ENCODE measurements at regions not wholly inside any gene's neighbourhood (a gene's known extent, or its start where the extent isn't known, plus 50 kb on each side); places are given as distances from the start of the nearest gene placed in this dataset.
"Not testable (repeated sequence)": the region's sequence is repeated elsewhere in the genome, so short reads cannot be mapped to it uniquely, and the experiment has no call there.

- no peak for DNase-seq (ENCODE audit: low read depth)
- no peak overlapping the region for H3K4me3 ChIP-seq (ENCODE audit: low read length)
- TF ChIP-seq CTCF (IDR thresholded peaks at IDR 0.05; ENCODE audit: insufficient read depth, low read depth, low read length, missing control alignments), result no peak
Measured at GRCh38 chr5:17058438-17058837, 122.3 kb upstream of the MYO10 start.

GRCh38 chr5:17061973-17062470 is 125.9 kb upstream of the MYO10 start:
- no peak overlapping the region for H3K4me3 ChIP-seq (ENCODE audit: low read length)
- DNase-seq (ENCODE audit: low read depth), result peak; percentile 11
- no peak for TF ChIP-seq CTCF (IDR thresholded peaks at IDR 0.05; ENCODE audit: insufficient read depth, low read depth, low read length, missing control alignments)

- not testable (repeated sequence) for DNase-seq (ENCODE audit: low read depth); H3K4me3 ChIP-seq (ENCODE audit: low read length)
Measured at GRCh38 chr5:17062741-17063140, 126.7 kb upstream of the MYO10 start.

- TF ChIP-seq CTCF (IDR thresholded peaks at IDR 0.05; ENCODE audit: insufficient read depth, low read depth, low read length, missing control alignments), result no peak
- no peak overlapping the region for H3K4me3 ChIP-seq (ENCODE audit: low read length)
- no peak for DNase-seq (ENCODE audit: low read depth)
Measured at GRCh38 chr5:17064241-17064640, 128.2 kb upstream of the MYO10 start.

- no peak for DNase-seq (ENCODE audit: low read depth)
- H3K4me3 ChIP-seq (ENCODE audit: low read length), result no peak overlapping the region
- TF ChIP-seq CTCF (IDR thresholded peaks at IDR 0.05; ENCODE audit: insufficient read depth, low read depth, low read length, missing control alignments), result no peak
Measured at GRCh38 chr5:17065458-17065857, 129.4 kb upstream of the MYO10 start.

- not testable (repeated sequence) for H3K4me3 ChIP-seq (ENCODE audit: low read length); DNase-seq (ENCODE audit: low read depth)
Measured at GRCh38 chr5:17066026-17066425, 129.9 kb upstream of the MYO10 start.

GRCh38 chr5:17067657-17068392 is 131.7 kb upstream of the MYO10 start:
- no peak for DNase-seq (ENCODE audit: low read depth)
- H3K4me3 ChIP-seq (ENCODE audit: low read length), result no peak overlapping the region
- TF ChIP-seq CTCF (IDR thresholded peaks at IDR 0.05; ENCODE audit: insufficient read depth, low read depth, low read length, missing control alignments), result no peak

- no peak overlapping the region for H3K4me3 ChIP-seq (ENCODE audit: low read length)
- DNase-seq (ENCODE audit: low read depth), result peak; percentile 35
- TF ChIP-seq CTCF (IDR thresholded peaks at IDR 0.05; ENCODE audit: insufficient read depth, low read depth, low read length, missing control alignments), result no peak
Measured at GRCh38 chr5:17069995-17070511, 134.0 kb upstream of the MYO10 start.

Data from epithelial cell of esophagus (primary cell).